Liver (tissue), 8 donors: ENCODE measurements at regions not wholly inside any gene's neighbourhood (a gene's known extent, or its start where the extent isn't known, plus 50 kb on each side); places are given as distances from the start of the nearest gene placed in this dataset.

Source experiments
- DNase-seq: peaks from one replicate; pipeline ENCODE4 v3.0.0-alpha.2; 2017; ENCODE audit warnings: low spot score
- H3K27ac ChIP-seq, 2 donors: one replicate each; pipeline ENCODE4 v1.7.0; 2013; ENCODE audit warnings: inconsistent platforms in 2 of 2, low read length in 2 of 2, control low read depth in 1 of 2, low read depth in 1 of 2, mild to moderate bottlenecking in 1 of 2
- H3K27me3 ChIP-seq, 4 donors: one replicate each; pipeline versions ENCODE4 v1.6.1 to v1.7.0; 2013; ENCODE audit warnings: low read length in 3 of 4, inconsistent platforms in 1 of 4, mild to moderate bottlenecking in 1 of 4, moderate library complexity in 1 of 4; ENCODE audit not compliant: control insufficient read depth in 4 of 4, insufficient read depth in 4 of 4
- H3K36me3 ChIP-seq, 4 donors: one replicate each; pipeline versions ENCODE4 v1.6.1 to v1.7.0; 2013; ENCODE audit warnings: low read length in 3 of 4, mild to moderate bottlenecking in 3 of 4, low read depth in 1 of 4, moderate library complexity in 1 of 4; ENCODE audit not compliant: control insufficient read depth in 4 of 4, insufficient read depth in 3 of 4
- H3K4me1 ChIP-seq, 4 donors: one replicate each; pipeline versions ENCODE4 v1.6.1 to v1.7.0; 2013; ENCODE audit warnings: low read length in 3 of 4, mild to moderate bottlenecking in 3 of 4, moderate library complexity in 1 of 4; ENCODE audit not compliant: control insufficient read depth in 4 of 4, insufficient read depth in 4 of 4
- H3K4me3 ChIP-seq, 3 donors: one replicate each; pipeline versions ENCODE4 v1.6.1 to v1.7.0; 2013; ENCODE audit warnings: low read length in 3 of 3, control low read depth in 1 of 3, low read depth in 1 of 3, mild to moderate bottlenecking in 1 of 3
- H3K9ac ChIP-seq, 2 donors: one replicate each; pipeline ENCODE4 v1.7.0; 2013; ENCODE audit warnings: low read length in 2 of 2, mild to moderate bottlenecking in 2 of 2, moderate library complexity in 2 of 2, control low read depth in 1 of 2, low read depth in 1 of 2
- H3K9me3 ChIP-seq, 4 donors: one replicate each; pipeline versions ENCODE4 v1.6.1 to v1.7.0; 2013; ENCODE audit warnings: low read length in 3 of 4; ENCODE audit not compliant: control insufficient read depth in 4 of 4
- EGR1 ChIP-seq, 2 donors: IDR thresholded peaks; 2 replicates each; pipeline ENCODE4 v1.6.1; 2016 to 2018; ENCODE audit warnings: antibody characterized with exemption in 2 of 2, low read depth in 2 of 2
- FOXA1 ChIP-seq: IDR thresholded peaks from 2 replicates; pipeline ENCODE4 v1.6.1; 2016; ENCODE audit warnings: antibody characterized with exemption
- FOXA2 ChIP-seq: IDR thresholded peaks from 2 replicates; pipeline ENCODE4 v1.6.1; 2016; ENCODE audit warnings: antibody characterized with exemption
- GABPA ChIP-seq, 2 donors: IDR thresholded peaks in 1 of 2; conservative IDR thresholded peaks in 1 of 2; 2 replicates each; pipeline ENCODE4 v1.6.1; 2016; ENCODE audit warnings: antibody characterized with exemption in 2 of 2, mild to moderate bottlenecking in 1 of 2, moderate library complexity in 1 of 2
- HNF4A ChIP-seq, 2 donors: conservative IDR thresholded peaks; 2 replicates each; pipeline ENCODE4 v1.6.1; 2016; ENCODE audit warnings: antibody characterized with exemption in 2 of 2, mild to moderate bottlenecking in 2 of 2
- HNF4G ChIP-seq: IDR thresholded peaks from 2 replicates; pipeline ENCODE4 v1.6.1; 2016; ENCODE audit warnings: antibody characterized with exemption
- JUND ChIP-seq, 2 donors: IDR thresholded peaks; 2 replicates each; pipeline ENCODE4 v1.6.1; 2016; ENCODE audit warnings: antibody characterized with exemption in 2 of 2
- NR2F2 ChIP-seq: IDR thresholded peaks from 2 replicates; pipeline ENCODE4 v1.6.1; 2016; ENCODE audit warnings: antibody characterized with exemption
- RAD21 ChIP-seq, 2 donors: IDR thresholded peaks; 2 replicates each; pipeline ENCODE4 v1.6.1; 2016; ENCODE audit warnings: antibody characterized with exemption in 2 of 2, mild to moderate bottlenecking in 2 of 2
- RXRA ChIP-seq, 2 donors: IDR thresholded peaks; 2 replicates each; pipeline ENCODE4 v1.6.1; 2017 to 2018; ENCODE audit warnings: antibody characterized with exemption in 2 of 2, mild to moderate bottlenecking in 1 of 2
- TAF1 ChIP-seq: conservative IDR thresholded peaks from 2 replicates; pipeline ENCODE4 v1.6.1; 2016; ENCODE audit warnings: antibody characterized with exemption, mild to moderate bottlenecking
- YY1 ChIP-seq: IDR thresholded peaks from 2 replicates; pipeline ENCODE4 v1.6.1; 2016; ENCODE audit warnings: antibody characterized with exemption, mild to moderate bottlenecking
- WGBS: extraction: QIAGEN DNeasy Blood & Tissue Kit; methylation state at CpG from one replicate; pipeline ENCODE4 v1.1.7; 2013; 5-methylcytosine and 5-hydroxymethylcytosine counted together
- TF ChIP-seq, protein P1 (sequence below): IDR thresholded peaks from 2 replicates; pipeline ENCODE4 v1.6.1; 2016; ENCODE audit warnings: antibody characterized with exemption, mild to moderate bottlenecking
- TF ChIP-seq, protein P2 (sequence below): fragments of 150-350 bp; IDR thresholded peaks from 2 replicates; pipeline ENCODE4 v1.5.1; 2017; ENCODE audit warnings: improper control_type of control experiment, low read depth, low read length; ENCODE audit not compliant: missing input control
- TF ChIP-seq, protein P3 (sequence below): IDR thresholded peaks from 2 replicates; pipeline ENCODE4 v1.6.1; 2016; ENCODE audit warnings: antibody characterized with exemption
- TF ChIP-seq, protein P4 (sequence below): IDR thresholded peaks from 2 replicates; pipeline ENCODE4 v1.6.1; 2016; ENCODE audit warnings: antibody characterized with exemption
- TF ChIP-seq, protein P5 (sequence below): IDR thresholded peaks from 2 replicates; pipeline ENCODE4 v1.6.1; 2016; ENCODE audit warnings: antibody characterized with exemption
- donor health status: healthy.
- donor health status: healthy.
- donor health status: healthy.
- donor health status: healthy.
- donor health status: healthy.

DNA sequence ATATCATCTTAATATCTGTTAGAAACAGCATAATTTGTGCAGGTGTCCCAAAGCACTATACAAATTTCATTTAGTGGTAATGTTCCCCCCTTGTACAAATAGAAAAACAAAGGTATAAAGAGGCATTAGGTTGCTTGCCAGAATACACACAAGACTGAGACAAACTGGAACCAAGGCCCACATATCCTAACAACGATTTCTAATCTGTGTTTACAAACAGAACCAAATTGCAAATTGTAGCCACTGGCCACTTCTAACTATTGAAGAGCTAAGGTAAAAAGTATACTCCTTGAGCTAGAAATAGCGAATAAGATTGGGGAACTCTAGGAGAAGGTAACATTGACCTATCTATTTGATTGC is 526.1 kb downstream of the KLF12 start:
- Histone ChIP-seq H3K27me3 (no peaks in the 10 kb centered on the region), H3K9ac (no peak overlapping the region), H3K4me3 (no peak overlapping the region), H3K9me3 (peaks cover 0 to 2% (median 0%) of the 10 kb centered on the region in 4 donors), H3K27ac (peak overlapping the region in 1 of 2 donors; percentile 12), H3K4me1 (peaks cover 1 to 15% (median 3%) of the 10 kb centered on the region in 4 donors), H3K36me3 (no peaks in the 10 kb centered on the region)
- WGBS = 33% methylated on average over 2 of the region's 2 CpGs
- DNase-seq = no peak
- TF ChIP-seq JUND (IDR thresholded peaks at IDR 0.05) (no peak), RXRA (IDR thresholded peaks at IDR 0.05) (no peak), FOXA1 (no peak), YY1 (no peak), FOXA2 (no peak), HNF4G (no peak), EGR1 (IDR thresholded peaks at IDR 0.05; ENCODE audit: low read depth in 2 of 2) (no peak), TAF1 (no peak), RAD21 (IDR thresholded peaks at IDR 0.05) (no peak), NR2F2 (no peak), HNF4A (conservative IDR thresholded peaks at IDR 0.05) (no peak), GABPA (IDR thresholded peaks at IDR 0.05 in 1 of 2, conservative IDR thresholded peaks at IDR 0.05 in 1 of 2) (no peak)
- TF ChIP-seq, protein P1, sequence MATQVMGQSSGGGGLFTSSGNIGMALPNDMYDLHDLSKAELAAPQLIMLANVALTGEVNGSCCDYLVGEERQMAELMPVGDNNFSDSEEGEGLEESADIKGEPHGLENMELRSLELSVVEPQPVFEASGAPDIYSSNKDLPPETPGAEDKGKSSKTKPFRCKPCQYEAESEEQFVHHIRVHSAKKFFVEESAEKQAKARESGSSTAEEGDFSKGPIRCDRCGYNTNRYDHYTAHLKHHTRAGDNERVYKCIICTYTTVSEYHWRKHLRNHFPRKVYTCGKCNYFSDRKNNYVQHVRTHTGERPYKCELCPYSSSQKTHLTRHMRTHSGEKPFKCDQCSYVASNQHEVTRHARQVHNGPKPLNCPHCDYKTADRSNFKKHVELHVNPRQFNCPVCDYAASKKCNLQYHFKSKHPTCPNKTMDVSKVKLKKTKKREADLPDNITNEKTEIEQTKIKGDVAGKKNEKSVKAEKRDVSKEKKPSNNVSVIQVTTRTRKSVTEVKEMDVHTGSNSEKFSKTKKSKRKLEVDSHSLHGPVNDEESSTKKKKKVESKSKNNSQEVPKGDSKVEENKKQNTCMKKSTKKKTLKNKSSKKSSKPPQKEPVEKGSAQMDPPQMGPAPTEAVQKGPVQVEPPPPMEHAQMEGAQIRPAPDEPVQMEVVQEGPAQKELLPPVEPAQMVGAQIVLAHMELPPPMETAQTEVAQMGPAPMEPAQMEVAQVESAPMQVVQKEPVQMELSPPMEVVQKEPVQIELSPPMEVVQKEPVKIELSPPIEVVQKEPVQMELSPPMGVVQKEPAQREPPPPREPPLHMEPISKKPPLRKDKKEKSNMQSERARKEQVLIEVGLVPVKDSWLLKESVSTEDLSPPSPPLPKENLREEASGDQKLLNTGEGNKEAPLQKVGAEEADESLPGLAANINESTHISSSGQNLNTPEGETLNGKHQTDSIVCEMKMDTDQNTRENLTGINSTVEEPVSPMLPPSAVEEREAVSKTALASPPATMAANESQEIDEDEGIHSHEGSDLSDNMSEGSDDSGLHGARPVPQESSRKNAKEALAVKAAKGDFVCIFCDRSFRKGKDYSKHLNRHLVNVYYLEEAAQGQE = no peak
- TF ChIP-seq, protein P2, sequence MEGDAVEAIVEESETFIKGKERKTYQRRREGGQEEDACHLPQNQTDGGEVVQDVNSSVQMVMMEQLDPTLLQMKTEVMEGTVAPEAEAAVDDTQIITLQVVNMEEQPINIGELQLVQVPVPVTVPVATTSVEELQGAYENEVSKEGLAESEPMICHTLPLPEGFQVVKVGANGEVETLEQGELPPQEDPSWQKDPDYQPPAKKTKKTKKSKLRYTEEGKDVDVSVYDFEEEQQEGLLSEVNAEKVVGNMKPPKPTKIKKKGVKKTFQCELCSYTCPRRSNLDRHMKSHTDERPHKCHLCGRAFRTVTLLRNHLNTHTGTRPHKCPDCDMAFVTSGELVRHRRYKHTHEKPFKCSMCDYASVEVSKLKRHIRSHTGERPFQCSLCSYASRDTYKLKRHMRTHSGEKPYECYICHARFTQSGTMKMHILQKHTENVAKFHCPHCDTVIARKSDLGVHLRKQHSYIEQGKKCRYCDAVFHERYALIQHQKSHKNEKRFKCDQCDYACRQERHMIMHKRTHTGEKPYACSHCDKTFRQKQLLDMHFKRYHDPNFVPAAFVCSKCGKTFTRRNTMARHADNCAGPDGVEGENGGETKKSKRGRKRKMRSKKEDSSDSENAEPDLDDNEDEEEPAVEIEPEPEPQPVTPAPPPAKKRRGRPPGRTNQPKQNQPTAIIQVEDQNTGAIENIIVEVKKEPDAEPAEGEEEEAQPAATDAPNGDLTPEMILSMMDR = no peak
- TF ChIP-seq, protein P3, sequence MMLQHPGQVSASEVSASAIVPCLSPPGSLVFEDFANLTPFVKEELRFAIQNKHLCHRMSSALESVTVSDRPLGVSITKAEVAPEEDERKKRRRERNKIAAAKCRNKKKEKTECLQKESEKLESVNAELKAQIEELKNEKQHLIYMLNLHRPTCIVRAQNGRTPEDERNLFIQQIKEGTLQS = no peak

DNA sequence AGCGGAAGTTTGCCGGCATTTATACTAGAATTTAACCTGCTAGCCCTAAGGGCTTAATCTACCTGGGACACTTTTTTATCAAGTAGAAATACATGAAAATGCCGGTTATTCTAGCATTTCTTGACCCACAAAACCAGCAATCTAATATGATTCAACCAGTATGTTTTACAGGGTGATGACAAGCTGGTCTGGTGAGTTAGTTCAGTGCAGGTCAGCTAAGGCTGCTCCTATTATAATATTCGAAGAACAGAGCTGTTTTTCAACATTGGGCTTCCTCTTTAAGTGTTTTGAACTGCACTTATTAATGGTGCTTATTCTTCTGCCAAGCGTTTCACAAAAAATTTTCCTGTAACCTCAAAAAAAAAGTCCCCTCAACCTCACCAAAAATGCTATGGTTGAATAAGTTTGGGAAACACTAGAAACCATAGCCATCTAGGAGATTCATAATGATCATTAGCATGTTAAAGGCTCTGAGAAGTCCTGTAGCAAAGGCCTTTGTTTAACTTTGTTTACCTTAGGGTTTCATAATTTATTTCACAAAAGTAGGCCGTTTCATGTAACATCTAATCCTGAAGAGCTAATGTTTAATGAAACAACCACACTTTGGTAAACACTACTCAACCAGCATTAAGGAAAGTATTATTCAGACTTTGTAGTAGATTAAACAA is 526.6 kb downstream of the KLF12 start:
- Histone ChIP-seq H3K27me3 (no peaks in the 10 kb centered on the region), H3K36me3 (no peaks in the 10 kb centered on the region), H3K4me1 (peaks cover 1 to 15% (median 3%) of the 10 kb centered on the region in 4 donors), H3K4me3 (no peak overlapping the region), H3K9ac (no peak overlapping the region), H3K9me3 (peaks cover 0 to 2% (median 0%) of the 10 kb centered on the region in 4 donors), H3K27ac (peak overlapping the region in 1 of 2 donors; percentile 12)
- 73% methylated on average over 6 of the region's 6 CpGs for WGBS
- no peak for DNase-seq
- TF ChIP-seq, protein P1 = no peak
- no peak for TF ChIP-seq HNF4G
- TF ChIP-seq, protein P4, sequence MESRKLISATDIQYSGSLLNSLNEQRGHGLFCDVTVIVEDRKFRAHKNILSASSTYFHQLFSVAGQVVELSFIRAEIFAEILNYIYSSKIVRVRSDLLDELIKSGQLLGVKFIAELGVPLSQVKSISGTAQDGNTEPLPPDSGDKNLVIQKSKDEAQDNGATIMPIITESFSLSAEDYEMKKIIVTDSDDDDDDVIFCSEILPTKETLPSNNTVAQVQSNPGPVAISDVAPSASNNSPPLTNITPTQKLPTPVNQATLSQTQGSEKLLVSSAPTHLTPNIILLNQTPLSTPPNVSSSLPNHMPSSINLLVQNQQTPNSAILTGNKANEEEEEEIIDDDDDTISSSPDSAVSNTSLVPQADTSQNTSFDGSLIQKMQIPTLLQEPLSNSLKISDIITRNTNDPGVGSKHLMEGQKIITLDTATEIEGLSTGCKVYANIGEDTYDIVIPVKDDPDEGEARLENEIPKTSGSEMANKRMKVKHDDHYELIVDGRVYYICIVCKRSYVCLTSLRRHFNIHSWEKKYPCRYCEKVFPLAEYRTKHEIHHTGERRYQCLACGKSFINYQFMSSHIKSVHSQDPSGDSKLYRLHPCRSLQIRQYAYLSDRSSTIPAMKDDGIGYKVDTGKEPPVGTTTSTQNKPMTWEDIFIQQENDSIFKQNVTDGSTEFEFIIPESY = no peak
- TF ChIP-seq HNF4A (conservative IDR thresholded peaks at IDR 0.05) = peak; percentile 15 to 27
- peak in 1 of 2 donors; percentile 19 for TF ChIP-seq JUND (IDR thresholded peaks at IDR 0.05)
- TF ChIP-seq GABPA (IDR thresholded peaks at IDR 0.05 in 1 of 2, conservative IDR thresholded peaks at IDR 0.05 in 1 of 2) = no peak
- peak; percentile 66 for TF ChIP-seq FOXA2
- no peak for TF ChIP-seq NR2F2
- TF ChIP-seq, protein P5, sequence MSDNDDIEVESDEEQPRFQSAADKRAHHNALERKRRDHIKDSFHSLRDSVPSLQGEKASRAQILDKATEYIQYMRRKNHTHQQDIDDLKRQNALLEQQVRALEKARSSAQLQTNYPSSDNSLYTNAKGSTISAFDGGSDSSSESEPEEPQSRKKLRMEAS = no peak
- no peak for TF ChIP-seq EGR1 (IDR thresholded peaks at IDR 0.05; ENCODE audit: low read depth in 2 of 2)
- no peak for TF ChIP-seq RAD21 (IDR thresholded peaks at IDR 0.05)
- TF ChIP-seq, protein P3 = no peak
- no peak for TF ChIP-seq YY1
- TF ChIP-seq RXRA (IDR thresholded peaks at IDR 0.05) = no peak
